HEK293 (cell line): ENCODE measurements at regions not wholly inside any gene's neighbourhood (a gene's known extent, or its start where the extent isn't known, plus 50 kb on each side); places are given as distances from the start of the nearest gene placed in this dataset.
A peak's percentile ranks its signal among the peaks of the same experiment; 100 is the strongest.

Experiments
- CTCF ChIA-PET: fragments of 350-600 bp; formaldehyde crosslinking; extraction: SDS; loops from one replicate; lab custom pipeline; 2021; ENCODE audit warnings: antibody characterized with exemption; lab: Yijun Ruan, JAX
- POLR2A ChIA-PET: fragments of 300-600 bp; formaldehyde crosslinking; extraction: SDS; loops from one replicate; lab custom pipeline; 2020; ENCODE audit warnings: antibody characterized with exemption, inconsistent platforms; lab: Yijun Ruan, JAX
- H3K27ac ChIP-seq: fragments of 200-500 bp; sonication (Bioruptor generic); 2 replicates; pipeline ENCODE4 v1.5.1; 2014; ENCODE audit warnings: low read depth, low read length, control low read depth, inconsistent platforms; ENCODE audit errors: extremely low read depth
- H3K36me3 ChIP-seq, 2 experiments: fragments of 200-500 bp in 1 of 2; sonication (Bioruptor generic) in 1 of 2; 1 replicate in 1 of 2; 2 replicates in 1 of 2; pipeline ENCODE4 v1.5.1; 2014 to 2017; ENCODE audit warnings: inconsistent platforms in 2 of 2, low read length in 2 of 2; ENCODE audit not compliant: control insufficient read depth in 2 of 2, insufficient read depth in 1 of 2
- H3K4me1 ChIP-seq: fragments of 200-500 bp; sonication (Bioruptor generic); 2 replicates; pipeline ENCODE4 v1.5.1; 2014; ENCODE audit warnings: mild to moderate bottlenecking, low read length, inconsistent platforms; ENCODE audit not compliant: control insufficient read depth, insufficient read depth
- H3K4me3 ChIP-seq: 2 replicates; pipeline ENCODE4 v1.5.1; 2011; ENCODE audit warnings: low read depth, mild to moderate bottlenecking, control low read depth, low read length, moderate library complexity
- H3K9me3 ChIP-seq: fragments of 200-500 bp; sonication (Bioruptor generic); 2 replicates; pipeline ENCODE4 v1.5.1; 2014; ENCODE audit warnings: low read depth, low read length, inconsistent platforms; ENCODE audit not compliant: control insufficient read depth, insufficient read depth
- ATF2 ChIP-seq: fragments of 450-650 bp; formaldehyde crosslinking; IDR thresholded peaks from 2 replicates; pipeline ENCODE4 v1.5.1; 2016; ENCODE audit warnings: missing biosample characterization, missing genetic modification characterization, low read depth
- EGR2 ChIP-seq: fragments of 450-650 bp; formaldehyde crosslinking; IDR thresholded peaks from 2 replicates; pipeline ENCODE4 v1.5.1; 2016; ENCODE audit warnings: low read depth, missing biosample characterization, missing genetic modification characterization
- GLIS1 ChIP-seq: fragments of 450-650 bp; formaldehyde crosslinking; IDR thresholded peaks from 2 replicates; pipeline ENCODE4 v1.5.1; 2016; ENCODE audit warnings: missing biosample characterization, missing genetic modification characterization
- ZNF132 ChIP-seq: fragments of 450-650 bp; formaldehyde crosslinking; IDR thresholded peaks from 2 replicates; pipeline ENCODE4 v1.5.1; 2017; ENCODE audit warnings: missing biosample characterization, missing genetic modification characterization, borderline replicate concordance
- ZNF146 ChIP-seq: fragments of 450-650 bp; formaldehyde crosslinking; IDR thresholded peaks from 2 replicates; pipeline ENCODE4 v1.5.1; 2016; ENCODE audit warnings: missing biosample characterization, missing genetic modification characterization
- ZNF324 ChIP-seq: fragments of 450-650 bp; formaldehyde crosslinking; IDR thresholded peaks from 2 replicates; pipeline ENCODE4 v1.5.1; 2016; ENCODE audit warnings: missing biosample characterization, missing genetic modification characterization
- ZNF362 ChIP-seq: fragments of 450-650 bp; formaldehyde crosslinking; IDR thresholded peaks from 2 replicates; pipeline ENCODE4 v1.5.1; 2016; ENCODE audit warnings: missing biosample characterization, missing genetic modification characterization
- ZNF513 ChIP-seq: fragments of 450-650 bp; IDR thresholded peaks from 2 replicates; pipeline ENCODE4 v1.5.1; 2018; ENCODE audit warnings: missing biosample characterization, missing genetic modification characterization
- ZNF521 ChIP-seq: fragments of 450-650 bp; formaldehyde crosslinking; IDR thresholded peaks from 2 replicates; pipeline ENCODE4 v1.5.1; 2017; ENCODE audit warnings: missing biosample characterization, mild to moderate bottlenecking, missing genetic modification characterization
- ZNF555 ChIP-seq: fragments of 450-650 bp; formaldehyde crosslinking; conservative IDR thresholded peaks from 2 replicates; pipeline ENCODE4 v1.5.1; 2017; ENCODE audit warnings: missing biosample characterization, mild to moderate bottlenecking, missing genetic modification characterization, inconsistent platforms
- ZNF621 ChIP-seq: fragments of 450-650 bp; formaldehyde crosslinking; IDR thresholded peaks from 2 replicates; pipeline ENCODE4 v1.5.1; 2017; ENCODE audit warnings: missing biosample characterization, missing genetic modification characterization
- ZNF692 ChIP-seq: fragments of 450-650 bp; formaldehyde crosslinking; IDR thresholded peaks from 2 replicates; pipeline ENCODE4 v1.5.1; 2016; ENCODE audit warnings: missing biosample characterization, missing genetic modification characterization
- ZNF768 ChIP-seq: fragments of 450-650 bp; formaldehyde crosslinking; IDR thresholded peaks from 2 replicates; pipeline ENCODE4 v1.5.1; 2018; ENCODE audit warnings: missing biosample characterization, mild to moderate bottlenecking, missing genetic modification characterization
- TF ChIP-seq, protein P1 (sequence below): sonication (generic); formaldehyde crosslinking; IDR thresholded peaks from 2 replicates; pipeline ENCODE4 v1.8.1; 2022; ENCODE audit warnings: mild to moderate bottlenecking, moderate library complexity, missing genetic modification reagents

GRCh38 chrX:4206941-4207340 lies 493.5 kb upstream of the PRKX start (continued):
- TF ChIP-seq ZNF692 (no peak), ZNF132 (tag by site-specific recombination) (no peak), ZNF621 (tag by site-specific recombination) (no peak), GLIS1 (tag by site-specific recombination) (no peak), ZNF521 (no peak)

GRCh38 chrX:4197971-4198370 lies 484.5 kb upstream of the PRKX start:
- Histone ChIP-seq H3K4me3 (no peak overlapping the region), H3K4me1 (no peaks in the 10 kb centered on the region), H3K36me3 (no peaks in the 10 kb centered on the region), H3K27ac (no peak overlapping the region), H3K9me3 (no peaks in the 10 kb centered on the region)
- TF ChIP-seq ZNF555 (tag by site-specific recombination), result no peak
- ChIA-PET CTCF (interaction anchor here (0.7 kb wide), 1 partner anchor 134 kb away, joined by 3 read pairs; no protein-coding TSS in a partner anchor), POLR2A (no interaction called here)

DNA sequence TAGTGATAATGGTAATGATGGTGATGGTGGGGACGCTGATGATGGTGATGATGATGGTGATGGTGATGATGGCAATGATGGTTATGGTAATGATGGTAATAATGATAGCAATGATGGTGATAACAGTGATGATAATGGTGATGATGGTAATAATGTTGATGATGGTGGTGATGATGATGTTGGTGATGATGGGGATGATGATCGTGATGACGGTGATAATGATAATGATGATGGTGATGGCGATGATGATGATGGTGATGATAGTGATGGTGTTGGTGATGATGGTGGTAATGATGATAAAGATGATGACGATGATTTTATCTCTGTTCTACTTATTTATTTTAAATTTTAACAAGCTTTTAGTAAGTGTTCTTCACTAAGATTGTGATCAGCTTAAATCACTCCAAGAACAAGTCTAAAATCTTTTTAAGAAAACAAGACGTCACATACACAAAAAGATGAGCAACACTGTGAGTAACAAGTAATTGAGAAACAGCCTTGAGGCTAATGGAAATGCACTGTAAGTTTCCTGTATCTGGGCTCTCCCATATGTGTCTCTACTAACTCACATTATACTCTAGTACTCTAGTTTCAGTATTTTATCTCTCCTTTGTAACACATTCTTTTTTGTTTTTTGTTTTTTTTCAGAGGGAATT lies 480.2 kb upstream of the PRKX start:
- Histone ChIP-seq H3K27ac (no peak overlapping the region), H3K36me3 (no peaks in the 10 kb centered on the region), H3K9me3 (no peaks in the 10 kb centered on the region), H3K4me3 (no peak overlapping the region), H3K4me1 (no peaks in the 10 kb centered on the region)
- CTCF ChIA-PET, result no interaction called here
- POLR2A ChIA-PET, result no interaction called here
- no peak for TF ChIP-seq ZNF324 (tag by site-specific recombination)
- TF ChIP-seq, protein P1, sequence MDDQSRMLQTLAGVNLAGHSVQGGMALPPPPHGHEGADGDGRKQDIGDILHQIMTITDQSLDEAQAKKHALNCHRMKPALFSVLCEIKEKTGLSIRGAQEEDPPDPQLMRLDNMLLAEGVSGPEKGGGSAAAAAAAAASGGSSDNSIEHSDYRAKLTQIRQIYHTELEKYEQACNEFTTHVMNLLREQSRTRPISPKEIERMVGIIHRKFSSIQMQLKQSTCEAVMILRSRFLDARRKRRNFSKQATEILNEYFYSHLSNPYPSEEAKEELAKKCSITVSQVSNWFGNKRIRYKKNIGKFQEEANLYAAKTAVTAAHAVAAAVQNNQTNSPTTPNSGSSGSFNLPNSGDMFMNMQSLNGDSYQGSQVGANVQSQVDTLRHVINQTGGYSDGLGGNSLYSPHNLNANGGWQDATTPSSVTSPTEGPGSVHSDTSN, result no peak
- peak; percentile 61; the same call in 1 of the 2 replicates for TF ChIP-seq ZNF513
- no peak for TF ChIP-seq ZNF146

DNA sequence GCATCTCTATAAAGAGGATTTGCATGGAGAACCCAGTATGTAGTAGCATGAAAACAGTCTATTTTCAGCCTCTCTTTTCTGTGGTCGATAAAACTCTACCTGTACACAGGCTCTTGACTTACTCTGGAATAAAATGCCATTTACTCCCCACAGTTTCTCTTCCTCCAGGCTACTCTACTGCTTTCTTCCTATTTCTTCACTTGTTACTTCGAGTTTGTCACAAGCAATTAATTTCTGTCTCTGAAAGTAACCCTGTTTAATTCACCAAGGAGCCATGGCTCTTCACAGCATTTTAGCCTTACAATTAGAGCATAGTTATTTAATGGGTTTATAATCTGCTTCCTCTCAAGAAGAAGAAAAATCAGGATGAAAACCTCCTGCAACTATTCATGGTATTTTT lies 472.9 kb upstream of the PRKX start:
- ChIA-PET POLR2A (no interaction called here), CTCF (interaction anchor here (0.7 kb wide), 1 partner anchor 245 kb away, joined by 3 read pairs; no protein-coding TSS in a partner anchor)
- Histone ChIP-seq H3K9me3 (no peaks in the 10 kb centered on the region), H3K4me3 (no peak overlapping the region), H3K4me1 (no peaks in the 10 kb centered on the region), H3K36me3 (no peaks in the 10 kb centered on the region), H3K27ac (no peak overlapping the region)
- TF ChIP-seq EGR2 (tag by site-specific recombination), result no peak

- no peak overlapping the region for H3K27ac ChIP-seq
- ChIA-PET CTCF (interaction anchor here (0.6 kb wide), 1 partner anchor 31 kb away, joined by 3 read pairs; no protein-coding TSS in a partner anchor), POLR2A (no interaction called here)
- no peak overlapping the region for H3K4me3 ChIP-seq
- no peaks in the 10 kb centered on the region for H3K9me3 ChIP-seq
- no peaks in the 10 kb centered on the region for H3K4me1 ChIP-seq
- H3K36me3 ChIP-seq, result no peaks in the 10 kb centered on the region
- TF ChIP-seq ZNF362 (tag by site-specific recombination) (no peak), ZNF768 (tag by site-specific recombination) (no peak), ATF2 (tag by site-specific recombination) (no peak)
Measured at GRCh38 chrX:4185086-4185485, 471.6 kb upstream of the PRKX start.
